ENCODE measurements at regions not wholly inside any gene's neighbourhood (a gene's known extent, or its start where the extent isn't known, plus 50 kb on each side); places are given as distances from the start of the nearest gene placed in this dataset.

GRCh38 chr12:24039113-24039525 is 89.6 kb upstream of the SOX5 start:
- no peak overlapping the region for H3K4me3 ChIP-seq
- no peaks in the 10 kb centered on the region for H3K27me3 ChIP-seq
- intact Hi-C loops (cut with DNase I; ENCODE audit: low total_unique reads): no loop called here
- no peaks in the 10 kb centered on the region for H3K36me3 ChIP-seq
- DNase-seq (ENCODE audit: low spot score in 2 of 2): no peak
- TF ChIP-seq, protein P1, sequence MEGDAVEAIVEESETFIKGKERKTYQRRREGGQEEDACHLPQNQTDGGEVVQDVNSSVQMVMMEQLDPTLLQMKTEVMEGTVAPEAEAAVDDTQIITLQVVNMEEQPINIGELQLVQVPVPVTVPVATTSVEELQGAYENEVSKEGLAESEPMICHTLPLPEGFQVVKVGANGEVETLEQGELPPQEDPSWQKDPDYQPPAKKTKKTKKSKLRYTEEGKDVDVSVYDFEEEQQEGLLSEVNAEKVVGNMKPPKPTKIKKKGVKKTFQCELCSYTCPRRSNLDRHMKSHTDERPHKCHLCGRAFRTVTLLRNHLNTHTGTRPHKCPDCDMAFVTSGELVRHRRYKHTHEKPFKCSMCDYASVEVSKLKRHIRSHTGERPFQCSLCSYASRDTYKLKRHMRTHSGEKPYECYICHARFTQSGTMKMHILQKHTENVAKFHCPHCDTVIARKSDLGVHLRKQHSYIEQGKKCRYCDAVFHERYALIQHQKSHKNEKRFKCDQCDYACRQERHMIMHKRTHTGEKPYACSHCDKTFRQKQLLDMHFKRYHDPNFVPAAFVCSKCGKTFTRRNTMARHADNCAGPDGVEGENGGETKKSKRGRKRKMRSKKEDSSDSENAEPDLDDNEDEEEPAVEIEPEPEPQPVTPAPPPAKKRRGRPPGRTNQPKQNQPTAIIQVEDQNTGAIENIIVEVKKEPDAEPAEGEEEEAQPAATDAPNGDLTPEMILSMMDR (IDR thresholded peaks at IDR 0.05): no peak
- H3K27ac ChIP-seq: no peak overlapping the region
- H3K9me3 ChIP-seq: no peaks in the 10 kb centered on the region
- H3K4me1 ChIP-seq: no peaks in the 10 kb centered on the region

DNA sequence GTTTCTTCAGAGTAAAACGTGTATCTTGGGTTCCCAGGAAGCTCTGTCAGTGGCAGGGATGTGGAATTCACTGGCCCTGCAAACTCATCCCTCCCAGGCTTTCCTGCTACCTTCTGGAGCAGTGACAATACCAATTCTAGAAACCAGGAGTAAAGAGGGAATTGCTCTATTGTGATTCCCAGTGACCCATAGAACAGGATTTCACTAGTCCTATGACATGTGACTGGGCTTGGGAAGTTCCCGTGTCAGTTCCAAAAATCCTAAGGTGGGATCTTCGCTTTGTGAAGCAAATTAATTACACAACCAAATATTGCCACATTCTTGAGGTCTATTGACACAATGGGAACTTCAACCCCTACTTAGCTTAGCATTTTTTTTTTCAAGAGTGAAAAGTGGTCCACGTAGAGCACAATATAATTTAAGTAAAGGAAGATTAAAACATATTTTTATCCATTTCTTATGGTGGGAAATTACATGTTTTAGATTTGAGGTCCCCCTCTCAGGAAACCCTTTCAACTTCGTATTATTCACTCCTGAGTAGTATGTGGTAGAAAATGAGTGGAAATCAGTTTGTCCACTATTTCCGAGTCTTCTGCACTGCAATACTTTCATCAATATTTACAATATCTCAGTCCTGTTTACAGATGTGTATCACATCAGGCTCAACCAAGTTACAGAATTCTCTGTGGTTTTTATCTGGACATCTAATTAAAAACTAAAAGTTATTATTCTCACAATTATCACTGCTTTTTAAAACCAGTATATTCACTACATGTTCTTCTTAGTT is 88.9 kb upstream of the SOX5 start:
- H3K36me3 ChIP-seq: no peaks in the 10 kb centered on the region
- intact Hi-C loops (cut with DNase I; ENCODE audit: low total_unique reads): no loop called here
- no peaks in the 10 kb centered on the region for H3K4me1 ChIP-seq
- no peak overlapping the region for H3K4me3 ChIP-seq
- H3K27ac ChIP-seq: no peak overlapping the region
- TF ChIP-seq POLR2A (IDR thresholded peaks at IDR 0.05): no peak
- TF ChIP-seq, protein P1 (IDR thresholded peaks at IDR 0.05): no peak
- TF ChIP-seq POLR2AphosphoS5 (IDR thresholded peaks at IDR 0.05): no peak
- no peaks in the 10 kb centered on the region for H3K27me3 ChIP-seq
- no peak for DNase-seq (ENCODE audit: low spot score in 2 of 2)
- no peaks in the 10 kb centered on the region for H3K9me3 ChIP-seq

GRCh38 chr12:24036438-24037216 is 87.2 kb upstream of the SOX5 start:
- no peak overlapping the region for H3K4me3 ChIP-seq
- TF ChIP-seq, protein P1 (IDR thresholded peaks at IDR 0.05): no peak
- no peak for TF ChIP-seq POLR2AphosphoS5 (IDR thresholded peaks at IDR 0.05)
- TF ChIP-seq POLR2A (IDR thresholded peaks at IDR 0.05): no peak
- no peaks in the 10 kb centered on the region for H3K4me1 ChIP-seq
- no peaks in the 10 kb centered on the region for H3K27me3 ChIP-seq
- H3K27ac ChIP-seq: no peak overlapping the region
- DNase-seq (ENCODE audit: low spot score in 2 of 2): no peak
- no peaks in the 10 kb centered on the region for H3K36me3 ChIP-seq
- intact Hi-C loops (cut with DNase I; ENCODE audit: low total_unique reads): no loop called here
- no peaks in the 10 kb centered on the region for H3K9me3 ChIP-seq

DNA sequence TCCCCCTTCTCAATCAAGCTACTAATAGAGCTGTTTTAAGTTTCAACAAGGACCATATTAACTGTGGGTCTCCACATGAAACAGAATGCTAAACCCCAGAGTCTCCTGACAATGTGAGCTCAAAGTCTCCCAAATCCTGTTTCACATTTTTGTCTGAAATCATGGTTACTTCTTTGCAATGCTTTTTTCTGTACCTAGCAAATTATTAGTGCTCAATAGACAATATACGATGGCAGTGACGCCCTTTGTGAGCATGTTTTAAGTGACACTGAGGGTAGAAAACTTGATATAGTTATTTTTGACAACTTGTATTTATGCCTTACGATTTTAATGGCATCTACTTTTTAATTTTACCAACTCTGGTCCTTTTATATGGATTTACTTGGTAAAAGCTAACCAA is 85.4 kb upstream of the SOX5 start:
- no peak overlapping the region for H3K4me3 ChIP-seq
- no peaks in the 10 kb centered on the region for H3K4me1 ChIP-seq
- no peaks in the 10 kb centered on the region for H3K36me3 ChIP-seq
- no peaks in the 10 kb centered on the region for H3K27me3 ChIP-seq
- intact Hi-C loops (cut with DNase I; ENCODE audit: low total_unique reads): no loop called here
- TF ChIP-seq POLR2AphosphoS5 (IDR thresholded peaks at IDR 0.05): no peak
- TF ChIP-seq, protein P1 (IDR thresholded peaks at IDR 0.05): no peak
- no peak for TF ChIP-seq POLR2A (IDR thresholded peaks at IDR 0.05)
- no peaks in the 10 kb centered on the region for H3K9me3 ChIP-seq
- DNase-seq (ENCODE audit: low spot score in 2 of 2): no peak
- no peak overlapping the region for H3K27ac ChIP-seq

GRCh38 chr12:24034160-24034559 is 84.7 kb upstream of the SOX5 start:
- no peak for DNase-seq (ENCODE audit: low spot score in 2 of 2)
- Histone ChIP-seq H3K4me3 (no peak overlapping the region), H3K27ac (no peak overlapping the region), H3K27me3 (no peaks in the 10 kb centered on the region), H3K36me3 (no peaks in the 10 kb centered on the region), H3K9me3 (no peaks in the 10 kb centered on the region), H3K4me1 (no peaks in the 10 kb centered on the region)
- TF ChIP-seq, protein P1 (IDR thresholded peaks at IDR 0.05): no peak
- intact Hi-C loops (cut with DNase I; ENCODE audit: low total_unique reads): no loop called here

All from breast epithelium (tissue), 4 donors.